Stomach (tissue), 4 donors: ENCODE measurements at regions not wholly inside any gene's neighbourhood (a gene's known extent, or its start where the extent isn't known, plus 50 kb on each side); places are given as distances from the start of the nearest gene placed in this dataset.

ENCODE experiments used
- EP300 ChIP-seq: sonication (generic); formaldehyde crosslinking; IDR thresholded peaks from one replicate; pipeline ENCODE4 v1.6.1; 2017; ENCODE audit warnings: antibody characterized with exemption
- POLR2A ChIP-seq, 4 donors: fragments of 450-650 bp; IDR thresholded peaks; one replicate each; pipeline ENCODE4 v1.6.1; 2016; ENCODE audit warnings: antibody characterized with exemption in 4 of 4, control low read depth in 2 of 4, mild to moderate bottlenecking in 1 of 4, moderate library complexity in 1 of 4
- TF ChIP-seq, protein P1 (sequence below), 7 experiments: fragments of 450-650 bp in 4 of 7; fragments of 200-600 bp in 3 of 7; sonication (generic) in 3 of 7; IDR thresholded peaks; one replicate each; pipeline ENCODE4 v1.5.1; 2016 to 2019; ENCODE audit warnings: antibody characterized with exemption in 7 of 7, control low read depth in 2 of 7, mild to moderate bottlenecking in 1 of 7

DNA sequence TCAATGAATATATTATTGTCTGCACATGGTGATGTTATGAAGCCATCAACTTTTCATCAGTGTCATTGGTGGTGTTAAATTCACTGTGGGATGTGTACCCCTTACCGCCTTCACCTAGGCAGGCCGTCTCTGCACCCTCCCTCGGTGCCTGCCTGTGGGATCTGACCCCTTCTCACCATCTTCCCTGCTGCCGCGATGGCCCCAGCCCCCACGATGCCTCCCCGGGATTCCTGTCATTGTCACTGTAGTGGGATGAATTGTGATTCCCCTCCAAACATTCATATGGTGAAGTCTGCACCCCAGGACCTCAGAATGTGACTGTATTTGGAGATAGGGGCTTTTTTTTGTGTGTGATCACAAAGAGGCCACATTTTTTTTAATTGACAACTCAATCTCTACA, 198.3 kb upstream of the HS6ST1 start:
- TF ChIP-seq, protein P1, sequence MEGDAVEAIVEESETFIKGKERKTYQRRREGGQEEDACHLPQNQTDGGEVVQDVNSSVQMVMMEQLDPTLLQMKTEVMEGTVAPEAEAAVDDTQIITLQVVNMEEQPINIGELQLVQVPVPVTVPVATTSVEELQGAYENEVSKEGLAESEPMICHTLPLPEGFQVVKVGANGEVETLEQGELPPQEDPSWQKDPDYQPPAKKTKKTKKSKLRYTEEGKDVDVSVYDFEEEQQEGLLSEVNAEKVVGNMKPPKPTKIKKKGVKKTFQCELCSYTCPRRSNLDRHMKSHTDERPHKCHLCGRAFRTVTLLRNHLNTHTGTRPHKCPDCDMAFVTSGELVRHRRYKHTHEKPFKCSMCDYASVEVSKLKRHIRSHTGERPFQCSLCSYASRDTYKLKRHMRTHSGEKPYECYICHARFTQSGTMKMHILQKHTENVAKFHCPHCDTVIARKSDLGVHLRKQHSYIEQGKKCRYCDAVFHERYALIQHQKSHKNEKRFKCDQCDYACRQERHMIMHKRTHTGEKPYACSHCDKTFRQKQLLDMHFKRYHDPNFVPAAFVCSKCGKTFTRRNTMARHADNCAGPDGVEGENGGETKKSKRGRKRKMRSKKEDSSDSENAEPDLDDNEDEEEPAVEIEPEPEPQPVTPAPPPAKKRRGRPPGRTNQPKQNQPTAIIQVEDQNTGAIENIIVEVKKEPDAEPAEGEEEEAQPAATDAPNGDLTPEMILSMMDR (IDR thresholded peaks at IDR 0.05): no peak
- no peak for TF ChIP-seq POLR2A (IDR thresholded peaks at IDR 0.05)
- TF ChIP-seq EP300: no peak
